ENCODE measurements at regions not wholly inside any gene's neighbourhood (a gene's known extent, or its start where the extent isn't known, plus 50 kb on each side); places are given as distances from the start of the nearest gene placed in this dataset.

DNA sequence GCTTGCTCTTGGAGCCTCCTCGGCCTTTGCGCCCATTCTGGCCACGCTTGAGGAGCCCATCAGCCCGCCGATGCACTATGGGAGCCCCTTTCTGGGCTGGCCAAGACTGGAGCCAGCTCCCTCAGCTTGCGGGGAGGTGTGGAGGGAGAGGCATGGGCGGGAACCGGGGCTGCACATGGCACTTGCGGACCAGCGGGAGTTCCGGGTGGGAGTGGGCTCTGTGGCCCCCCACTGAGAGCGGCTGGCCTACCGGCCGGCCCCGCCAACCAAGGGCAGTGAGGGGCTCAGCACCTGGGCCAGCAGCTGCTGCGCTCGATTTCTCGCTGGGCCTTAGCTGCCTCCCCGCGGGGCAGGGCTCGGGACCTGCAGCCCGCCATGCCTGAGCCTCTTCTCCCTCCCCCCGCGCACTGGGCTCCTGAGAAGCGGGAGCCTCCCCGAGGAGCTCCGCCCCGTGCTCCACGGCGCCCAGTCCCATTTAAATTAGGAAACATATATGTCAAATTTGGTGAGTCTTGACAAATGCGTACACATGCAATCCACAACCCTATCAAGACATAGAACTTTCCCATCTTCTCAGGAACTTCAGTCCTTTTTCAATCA lies 97.6 kb upstream of the CNTN3 start (continued):
- TF ChIP-seq, protein P1, sequence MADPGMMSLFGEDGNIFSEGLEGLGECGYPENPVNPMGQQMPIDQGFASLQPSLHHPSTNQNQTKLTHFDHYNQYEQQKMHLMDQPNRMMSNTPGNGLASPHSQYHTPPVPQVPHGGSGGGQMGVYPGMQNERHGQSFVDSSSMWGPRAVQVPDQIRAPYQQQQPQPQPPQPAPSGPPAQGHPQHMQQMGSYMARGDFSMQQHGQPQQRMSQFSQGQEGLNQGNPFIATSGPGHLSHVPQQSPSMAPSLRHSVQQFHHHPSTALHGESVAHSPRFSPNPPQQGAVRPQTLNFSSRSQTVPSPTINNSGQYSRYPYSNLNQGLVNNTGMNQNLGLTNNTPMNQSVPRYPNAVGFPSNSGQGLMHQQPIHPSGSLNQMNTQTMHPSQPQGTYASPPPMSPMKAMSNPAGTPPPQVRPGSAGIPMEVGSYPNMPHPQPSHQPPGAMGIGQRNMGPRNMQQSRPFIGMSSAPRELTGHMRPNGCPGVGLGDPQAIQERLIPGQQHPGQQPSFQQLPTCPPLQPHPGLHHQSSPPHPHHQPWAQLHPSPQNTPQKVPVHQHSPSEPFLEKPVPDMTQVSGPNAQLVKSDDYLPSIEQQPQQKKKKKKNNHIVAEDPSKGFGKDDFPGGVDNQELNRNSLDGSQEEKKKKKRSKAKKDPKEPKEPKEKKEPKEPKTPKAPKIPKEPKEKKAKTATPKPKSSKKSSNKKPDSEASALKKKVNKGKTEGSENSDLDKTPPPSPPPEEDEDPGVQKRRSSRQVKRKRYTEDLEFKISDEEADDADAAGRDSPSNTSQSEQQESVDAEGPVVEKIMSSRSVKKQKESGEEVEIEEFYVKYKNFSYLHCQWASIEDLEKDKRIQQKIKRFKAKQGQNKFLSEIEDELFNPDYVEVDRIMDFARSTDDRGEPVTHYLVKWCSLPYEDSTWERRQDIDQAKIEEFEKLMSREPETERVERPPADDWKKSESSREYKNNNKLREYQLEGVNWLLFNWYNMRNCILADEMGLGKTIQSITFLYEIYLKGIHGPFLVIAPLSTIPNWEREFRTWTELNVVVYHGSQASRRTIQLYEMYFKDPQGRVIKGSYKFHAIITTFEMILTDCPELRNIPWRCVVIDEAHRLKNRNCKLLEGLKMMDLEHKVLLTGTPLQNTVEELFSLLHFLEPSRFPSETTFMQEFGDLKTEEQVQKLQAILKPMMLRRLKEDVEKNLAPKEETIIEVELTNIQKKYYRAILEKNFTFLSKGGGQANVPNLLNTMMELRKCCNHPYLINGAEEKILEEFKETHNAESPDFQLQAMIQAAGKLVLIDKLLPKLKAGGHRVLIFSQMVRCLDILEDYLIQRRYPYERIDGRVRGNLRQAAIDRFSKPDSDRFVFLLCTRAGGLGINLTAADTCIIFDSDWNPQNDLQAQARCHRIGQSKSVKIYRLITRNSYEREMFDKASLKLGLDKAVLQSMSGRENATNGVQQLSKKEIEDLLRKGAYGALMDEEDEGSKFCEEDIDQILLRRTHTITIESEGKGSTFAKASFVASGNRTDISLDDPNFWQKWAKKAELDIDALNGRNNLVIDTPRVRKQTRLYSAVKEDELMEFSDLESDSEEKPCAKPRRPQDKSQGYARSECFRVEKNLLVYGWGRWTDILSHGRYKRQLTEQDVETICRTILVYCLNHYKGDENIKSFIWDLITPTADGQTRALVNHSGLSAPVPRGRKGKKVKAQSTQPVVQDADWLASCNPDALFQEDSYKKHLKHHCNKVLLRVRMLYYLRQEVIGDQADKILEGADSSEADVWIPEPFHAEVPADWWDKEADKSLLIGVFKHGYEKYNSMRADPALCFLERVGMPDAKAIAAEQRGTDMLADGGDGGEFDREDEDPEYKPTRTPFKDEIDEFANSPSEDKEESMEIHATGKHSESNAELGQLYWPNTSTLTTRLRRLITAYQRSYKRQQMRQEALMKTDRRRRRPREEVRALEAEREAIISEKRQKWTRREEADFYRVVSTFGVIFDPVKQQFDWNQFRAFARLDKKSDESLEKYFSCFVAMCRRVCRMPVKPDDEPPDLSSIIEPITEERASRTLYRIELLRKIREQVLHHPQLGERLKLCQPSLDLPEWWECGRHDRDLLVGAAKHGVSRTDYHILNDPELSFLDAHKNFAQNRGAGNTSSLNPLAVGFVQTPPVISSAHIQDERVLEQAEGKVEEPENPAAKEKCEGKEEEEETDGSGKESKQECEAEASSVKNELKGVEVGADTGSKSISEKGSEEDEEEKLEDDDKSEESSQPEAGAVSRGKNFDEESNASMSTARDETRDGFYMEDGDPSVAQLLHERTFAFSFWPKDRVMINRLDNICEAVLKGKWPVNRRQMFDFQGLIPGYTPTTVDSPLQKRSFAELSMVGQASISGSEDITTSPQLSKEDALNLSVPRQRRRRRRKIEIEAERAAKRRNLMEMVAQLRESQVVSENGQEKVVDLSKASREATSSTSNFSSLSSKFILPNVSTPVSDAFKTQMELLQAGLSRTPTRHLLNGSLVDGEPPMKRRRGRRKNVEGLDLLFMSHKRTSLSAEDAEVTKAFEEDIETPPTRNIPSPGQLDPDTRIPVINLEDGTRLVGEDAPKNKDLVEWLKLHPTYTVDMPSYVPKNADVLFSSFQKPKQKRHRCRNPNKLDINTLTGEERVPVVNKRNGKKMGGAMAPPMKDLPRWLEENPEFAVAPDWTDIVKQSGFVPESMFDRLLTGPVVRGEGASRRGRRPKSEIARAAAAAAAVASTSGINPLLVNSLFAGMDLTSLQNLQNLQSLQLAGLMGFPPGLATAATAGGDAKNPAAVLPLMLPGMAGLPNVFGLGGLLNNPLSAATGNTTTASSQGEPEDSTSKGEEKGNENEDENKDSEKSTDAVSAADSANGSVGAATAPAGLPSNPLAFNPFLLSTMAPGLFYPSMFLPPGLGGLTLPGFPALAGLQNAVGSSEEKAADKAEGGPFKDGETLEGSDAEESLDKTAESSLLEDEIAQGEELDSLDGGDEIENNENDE (IDR thresholded peaks at IDR 0.05; ENCODE audit: insufficient replicate concordance, low read length): no peak
- TF ChIP-seq SP4 (IDR thresholded peaks at IDR 0.05; ENCODE audit: low read length): no peak
- no peak for TF ChIP-seq SIRT6 (IDR thresholded peaks at IDR 0.05; ENCODE audit: low read length)
- TF ChIP-seq SUZ12 (IDR thresholded peaks at IDR 0.05; ENCODE audit: low read length): no peak
- TF ChIP-seq SP2 (IDR thresholded peaks at IDR 0.05; ENCODE audit: low read length): no peak
- TF ChIP-seq KDM4A (IDR thresholded peaks at IDR 0.05; ENCODE audit: low read depth, low read length, severe bottlenecking): no peak
